HL-60 (cell line): ENCODE measurements at regions not wholly inside any gene's neighbourhood (a gene's known extent, or its start where the extent isn't known, plus 50 kb on each side); places are given as distances from the start of the nearest gene placed in this dataset.
A peak's percentile ranks its signal among the peaks of the same experiment; 100 is the strongest.

Source experiments
- CTCF ChIP-seq: IDR thresholded peaks from one replicate; pipeline ENCODE4 v1.5.1; 2011; ENCODE audit warnings: low read length, control low read depth, inconsistent platforms; ENCODE audit not compliant: insufficient read depth
- GABPA ChIP-seq: IDR thresholded peaks from 2 replicates; pipeline ENCODE4 v1.6.1; 2012; ENCODE audit warnings: low read depth
- SPI1 ChIP-seq: IDR thresholded peaks from 2 replicates; pipeline ENCODE4 v1.6.1; 2012; ENCODE audit warnings: low read depth, mild to moderate bottlenecking, borderline replicate concordance

- no peak for TF ChIP-seq CTCF
- TF ChIP-seq GABPA: no peak
- peak; percentile 34; the same call in 1 of the 2 replicates for TF ChIP-seq SPI1
Observed at GRCh38 chr1:30108186-30108585, 615.2 kb downstream of the MATN1 start.
